K562 (cell line): ENCODE measurements at regions not wholly inside any gene's neighbourhood (a gene's known extent, or its start where the extent isn't known, plus 50 kb on each side); places are given as distances from the start of the nearest gene placed in this dataset.

Source experiments
- CBX5 ChIP-seq: IDR thresholded peaks from 2 replicates; pipeline ENCODE4 v1.6.1; 2014; ENCODE audit warnings: low read depth, borderline replicate concordance
- CXXC5 ChIP-seq: fragments of 250-450 bp; sonication (Bioruptor Pico); IDR thresholded peaks from 2 replicates; pipeline ENCODE4 v1.8.0; 2022; ENCODE audit warnings: inconsistent platforms, mild to moderate bottlenecking, moderate library complexity
- DMBX1 ChIP-seq: fragments of 250-450 bp; sonication (Bioruptor Pico); IDR thresholded peaks from 2 replicates; pipeline ENCODE4 v1.8.0; 2022; ENCODE audit warnings: inconsistent platforms, mild to moderate bottlenecking, moderate library complexity, borderline replicate concordance
- EWSR1 ChIP-seq: fragments of 450-650 bp; IDR thresholded peaks from 2 replicates; pipeline ENCODE4 v1.6.1; 2018; ENCODE audit warnings: borderline replicate concordance, mild to moderate bottlenecking, low read depth, moderate library complexity; ENCODE audit not compliant: partially characterized antibody
- HNRNPL ChIP-seq: fragments of 200-400 bp; formaldehyde crosslinking; IDR thresholded peaks from 2 replicates; pipeline ENCODE4 v1.6.1; 2017; ENCODE audit warnings: low read depth, mild to moderate bottlenecking, low read length
- NR2C1 ChIP-seq, 2 experiments: fragments of 450-650 bp; IDR thresholded peaks; 2 replicates each; pipeline ENCODE4 v1.6.1; 2017; ENCODE audit warnings: mild to moderate bottlenecking in 2 of 2, antibody characterized with exemption in 1 of 2, inconsistent platforms in 1 of 2, missing compliant biosample characterization in 1 of 2, missing genetic modification characterization in 1 of 2
- TARDBP ChIP-seq: fragments of 450-650 bp; IDR thresholded peaks from 2 replicates; pipeline ENCODE4 v1.6.1; 2016
- ZNF695 ChIP-seq: fragments of 450-650 bp; formaldehyde crosslinking; IDR thresholded peaks from 2 replicates; pipeline ENCODE4 v1.4.0; 2020; ENCODE audit warnings: mild to moderate bottlenecking, moderate library complexity
- TF ChIP-seq, protein P1 (sequence below): fragments of 250-450 bp; sonication (Bioruptor Pico); IDR thresholded peaks from 2 replicates; pipeline ENCODE4 v1.8.0; 2021; ENCODE audit warnings: mild to moderate bottlenecking, moderate library complexity
- TF ChIP-seq, protein P2 (sequence below): sonication (generic); formaldehyde crosslinking; IDR thresholded peaks from 2 replicates; pipeline ENCODE4 v1.8.0; 2023; ENCODE audit warnings: mild to moderate bottlenecking, missing genetic modification reagents
- TF ChIP-seq, protein P3 (sequence below): IDR thresholded peaks from 2 replicates; pipeline ENCODE4 v1.6.1; 2014; ENCODE audit warnings: antibody characterized with exemption
- TF ChIP-seq, protein P4 (sequence below): fragments of 450-650 bp; formaldehyde crosslinking; IDR thresholded peaks from 2 replicates; pipeline ENCODE4 v1.4.0; 2022; ENCODE audit warnings: missing genetic modification characterization
- TF ChIP-seq, protein P5 (sequence below): sonication (generic); formaldehyde crosslinking; IDR thresholded peaks from 2 replicates; pipeline ENCODE4 v1.8.0; 2022; ENCODE audit warnings: mild to moderate bottlenecking, missing genetic modification reagents

- TF ChIP-seq, protein P1, sequence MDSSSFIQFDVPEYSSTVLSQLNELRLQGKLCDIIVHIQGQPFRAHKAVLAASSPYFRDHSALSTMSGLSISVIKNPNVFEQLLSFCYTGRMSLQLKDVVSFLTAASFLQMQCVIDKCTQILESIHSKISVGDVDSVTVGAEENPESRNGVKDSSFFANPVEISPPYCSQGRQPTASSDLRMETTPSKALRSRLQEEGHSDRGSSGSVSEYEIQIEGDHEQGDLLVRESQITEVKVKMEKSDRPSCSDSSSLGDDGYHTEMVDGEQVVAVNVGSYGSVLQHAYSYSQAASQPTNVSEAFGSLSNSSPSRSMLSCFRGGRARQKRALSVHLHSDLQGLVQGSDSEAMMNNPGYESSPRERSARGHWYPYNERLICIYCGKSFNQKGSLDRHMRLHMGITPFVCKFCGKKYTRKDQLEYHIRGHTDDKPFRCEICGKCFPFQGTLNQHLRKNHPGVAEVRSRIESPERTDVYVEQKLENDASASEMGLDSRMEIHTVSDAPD (CRISPR knock-in tag) = no peak
- TF ChIP-seq NR2C1 (IDR thresholded peaks at IDR 0.05) = no peak
- peak; percentile 28; the same call in 1 of the 2 replicates for TF ChIP-seq NR2C1 (tag; IDR thresholded peaks at IDR 0.05)
- TF ChIP-seq, protein P2, sequence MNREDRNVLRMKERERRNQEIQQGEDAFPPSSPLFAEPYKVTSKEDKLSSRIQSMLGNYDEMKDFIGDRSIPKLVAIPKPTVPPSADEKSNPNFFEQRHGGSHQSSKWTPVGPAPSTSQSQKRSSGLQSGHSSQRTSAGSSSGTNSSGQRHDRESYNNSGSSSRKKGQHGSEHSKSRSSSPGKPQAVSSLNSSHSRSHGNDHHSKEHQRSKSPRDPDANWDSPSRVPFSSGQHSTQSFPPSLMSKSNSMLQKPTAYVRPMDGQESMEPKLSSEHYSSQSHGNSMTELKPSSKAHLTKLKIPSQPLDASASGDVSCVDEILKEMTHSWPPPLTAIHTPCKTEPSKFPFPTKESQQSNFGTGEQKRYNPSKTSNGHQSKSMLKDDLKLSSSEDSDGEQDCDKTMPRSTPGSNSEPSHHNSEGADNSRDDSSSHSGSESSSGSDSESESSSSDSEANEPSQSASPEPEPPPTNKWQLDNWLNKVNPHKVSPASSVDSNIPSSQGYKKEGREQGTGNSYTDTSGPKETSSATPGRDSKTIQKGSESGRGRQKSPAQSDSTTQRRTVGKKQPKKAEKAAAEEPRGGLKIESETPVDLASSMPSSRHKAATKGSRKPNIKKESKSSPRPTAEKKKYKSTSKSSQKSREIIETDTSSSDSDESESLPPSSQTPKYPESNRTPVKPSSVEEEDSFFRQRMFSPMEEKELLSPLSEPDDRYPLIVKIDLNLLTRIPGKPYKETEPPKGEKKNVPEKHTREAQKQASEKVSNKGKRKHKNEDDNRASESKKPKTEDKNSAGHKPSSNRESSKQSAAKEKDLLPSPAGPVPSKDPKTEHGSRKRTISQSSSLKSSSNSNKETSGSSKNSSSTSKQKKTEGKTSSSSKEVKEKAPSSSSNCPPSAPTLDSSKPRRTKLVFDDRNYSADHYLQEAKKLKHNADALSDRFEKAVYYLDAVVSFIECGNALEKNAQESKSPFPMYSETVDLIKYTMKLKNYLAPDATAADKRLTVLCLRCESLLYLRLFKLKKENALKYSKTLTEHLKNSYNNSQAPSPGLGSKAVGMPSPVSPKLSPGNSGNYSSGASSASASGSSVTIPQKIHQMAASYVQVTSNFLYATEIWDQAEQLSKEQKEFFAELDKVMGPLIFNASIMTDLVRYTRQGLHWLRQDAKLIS = 0 out of 2 replicates have a peak, but pooled peaks have one; percentile 43
- TF ChIP-seq, protein P3, sequence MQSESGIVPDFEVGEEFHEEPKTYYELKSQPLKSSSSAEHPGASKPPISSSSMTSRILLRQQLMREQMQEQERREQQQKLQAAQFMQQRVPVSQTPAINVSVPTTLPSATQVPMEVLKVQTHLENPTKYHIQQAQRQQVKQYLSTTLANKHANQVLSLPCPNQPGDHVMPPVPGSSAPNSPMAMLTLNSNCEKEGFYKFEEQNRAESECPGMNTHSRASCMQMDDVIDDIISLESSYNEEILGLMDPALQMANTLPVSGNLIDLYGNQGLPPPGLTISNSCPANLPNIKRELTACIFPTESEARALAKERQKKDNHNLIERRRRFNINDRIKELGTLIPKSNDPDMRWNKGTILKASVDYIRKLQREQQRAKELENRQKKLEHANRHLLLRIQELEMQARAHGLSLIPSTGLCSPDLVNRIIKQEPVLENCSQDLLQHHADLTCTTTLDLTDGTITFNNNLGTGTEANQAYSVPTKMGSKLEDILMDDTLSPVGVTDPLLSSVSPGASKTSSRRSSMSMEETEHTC = peak; percentile 35; the same call in 1 of the 2 replicates
- 0 out of 2 replicates have a peak, but pooled peaks have one; percentile 25 for TF ChIP-seq DMBX1 (CRISPR knock-in tag)
- TF ChIP-seq HNRNPL = no peak
- TF ChIP-seq TARDBP = no peak
- TF ChIP-seq CXXC5 (CRISPR knock-in tag) = peak; percentile 81
- TF ChIP-seq CBX5 = peak; percentile 15; the same call in 1 of the 2 replicates
- TF ChIP-seq EWSR1 = no peak
- TF ChIP-seq ZNF695 (CRISPR knock-in tag) = no peak
- TF ChIP-seq, protein P4, sequence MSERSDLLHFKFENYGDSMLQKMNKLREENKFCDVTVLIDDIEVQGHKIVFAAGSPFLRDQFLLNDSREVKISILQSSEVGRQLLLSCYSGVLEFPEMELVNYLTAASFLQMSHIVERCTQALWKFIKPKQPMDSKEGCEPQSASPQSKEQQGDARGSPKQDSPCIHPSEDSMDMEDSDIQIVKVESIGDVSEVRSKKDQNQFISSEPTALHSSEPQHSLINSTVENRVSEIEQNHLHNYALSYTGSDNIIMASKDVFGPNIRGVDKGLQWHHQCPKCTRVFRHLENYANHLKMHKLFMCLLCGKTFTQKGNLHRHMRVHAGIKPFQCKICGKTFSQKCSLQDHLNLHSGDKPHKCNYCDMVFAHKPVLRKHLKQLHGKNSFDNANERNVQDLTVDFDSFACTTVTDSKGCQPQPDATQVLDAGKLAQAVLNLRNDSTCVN (CRISPR knock-in tag) = no peak
- TF ChIP-seq, protein P5, sequence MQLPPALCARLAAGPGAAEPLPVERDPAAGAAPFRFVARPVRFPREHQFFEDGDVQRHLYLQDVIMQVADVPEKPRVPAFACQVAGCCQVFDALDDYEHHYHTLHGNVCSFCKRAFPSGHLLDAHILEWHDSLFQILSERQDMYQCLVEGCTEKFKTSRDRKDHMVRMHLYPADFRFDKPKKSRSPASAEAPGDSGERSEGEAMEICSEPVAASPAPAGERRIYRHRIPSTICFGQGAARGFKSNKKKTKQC = 0 out of 2 replicates have a peak, but pooled peaks have one; percentile 39
These were observed 105.2 kb upstream of the ATF7IP start (continued) for GRCh38 chr12:14260011-14260993.
